GM12878 (cell line): ENCODE measurements at regions not wholly inside any gene's neighbourhood (a gene's known extent, or its start where the extent isn't known, plus 50 kb on each side); places are given as distances from the start of the nearest gene placed in this dataset.

ENCODE experiments used
- ATAC-seq: fragments of 200-7000 bp; cut with Tn5 transposase; 3 replicates; pipeline ENCODE4 v1.9.1; 2020; ENCODE audit warnings: mild to moderate bottlenecking, moderate library complexity
- BruUV-seq: library from RNA; stranded (reverse); fragments of 400-500 nt; replicated peaks from 2 replicates; lab custom pipeline; 2021; lab: Mats Ljungman, UMichigan
- CTCF ChIA-PET: fragments of 300-600 bp; sonication (Branson Sonifier 250); formaldehyde crosslinking; extraction: SDS; loops from one replicate; lab custom pipeline; 2021; ENCODE audit warnings: inconsistent platforms; lab: Yijun Ruan, JAX
- POLR2A ChIA-PET: fragments of 350-600 bp; formaldehyde crosslinking; extraction: SDS; loops from one replicate; lab custom pipeline; 2021; ENCODE audit warnings: inconsistent platforms; lab: Charles Lee
- RAD21 ChIA-PET: fragments of 300-600 bp; sonication (Branson Sonifier 250); formaldehyde crosslinking; loops from one replicate; lab custom pipeline; 2023; ENCODE audit warnings: antibody characterized with exemption; ENCODE audit not compliant: unreplicated experiment; lab: Charles Lee
- SMC1A ChIA-PET: fragments of 300-600 bp; sonication (Branson Sonifier 250); formaldehyde crosslinking; loops from one replicate; lab custom pipeline; 2023; ENCODE audit not compliant: unreplicated experiment, uncharacterized antibody; lab: Charles Lee
- DNase-seq: peaks from one replicate; pipeline ENCODE4 v3.0.0-alpha.2; 2011; ENCODE audit warnings: low read depth, low spot score
- FAIRE-seq: peaks from 3 replicates; lab custom pipeline; 2011; peaks lifted over from hg19 to GRCh38; lab: Jason Lieb, UNC
- H2AFZ ChIP-seq: 2 replicates; pipeline ENCODE4 v1.6.0; 2011; ENCODE audit warnings: low read depth, low read length, control low read depth; ENCODE audit not compliant: control insufficient read depth
- H3K27ac ChIP-seq: 2 replicates; pipeline ENCODE4 v1.5.1; 2011; ENCODE audit warnings: control low read depth; ENCODE audit not compliant: control insufficient read depth, insufficient read depth
- H3K27me3 ChIP-seq, 2 experiments: replicated peaks in 1 of 2; 2 replicates each; pipeline versions ENCODE4 v1.6.0 to v1.6.1; 2011; ENCODE audit warnings: low read length in 1 of 2; ENCODE audit not compliant: control insufficient read depth in 2 of 2, insufficient read depth in 2 of 2
- H3K36me3 ChIP-seq, 2 experiments: 2 replicates each; pipeline ENCODE4 v1.5.1; 2011; ENCODE audit warnings: low read length in 1 of 2; ENCODE audit not compliant: control insufficient read depth in 2 of 2, insufficient read depth in 2 of 2
- H3K4me1 ChIP-seq: 2 replicates; pipeline ENCODE4 v1.6.1; 2011; ENCODE audit warnings: mild to moderate bottlenecking, low read length, moderate library complexity, mixed read lengths; ENCODE audit not compliant: control insufficient read depth, insufficient read depth
- H3K4me2 ChIP-seq: 2 replicates; pipeline ENCODE4 v1.6.0; 2011; ENCODE audit warnings: control low read depth; ENCODE audit not compliant: control insufficient read depth, insufficient read depth
- H3K4me3 ChIP-seq: fragments of 200-600 bp; sonication (generic); 2 replicates; pipeline ENCODE4 v1.5.1; 2016
- H3K79me2 ChIP-seq: 2 replicates; pipeline ENCODE4 v1.6.0; 2011; ENCODE audit warnings: low read length; ENCODE audit not compliant: control insufficient read depth, insufficient read depth
- H3K9ac ChIP-seq: 2 replicates; pipeline ENCODE4 v1.8.0; 2011; ENCODE audit warnings: low read length, control low read depth, mixed read lengths; ENCODE audit not compliant: control insufficient read depth, insufficient read depth
- H3K9me3 ChIP-seq: replicated peaks from 3 replicates; pipeline ENCODE4 v1.5.1; 2011; ENCODE audit warnings: mild to moderate bottlenecking, low read length; ENCODE audit not compliant: control insufficient read depth, insufficient read depth
- H4K20me1 ChIP-seq: 2 replicates; pipeline ENCODE4 v1.6.0; 2011; ENCODE audit not compliant: control insufficient read depth, insufficient read depth
- CREM ChIP-seq: IDR thresholded peaks from 2 replicates; pipeline ENCODE4 v1.6.1; 2014; ENCODE audit warnings: antibody characterized with exemption, low read depth
- JUND ChIP-seq: IDR thresholded peaks from 2 replicates; pipeline ENCODE4 v1.6.1; 2012; ENCODE audit warnings: low read depth, mild to moderate bottlenecking, low read length, improper control_type of control experiment, moderate library complexity
- POLR2AphosphoS5 ChIP-seq: IDR thresholded peaks from 2 replicates; pipeline ENCODE4 v1.6.1; 2011; ENCODE audit warnings: mild to moderate bottlenecking, low read length, inconsistent platforms
- RAD51 ChIP-seq: fragments of 450-650 bp; IDR thresholded peaks from 2 replicates; pipeline ENCODE4 v1.6.1; 2016; ENCODE audit warnings: moderate library complexity, mild to moderate bottlenecking, inconsistent platforms
- SREBF2 ChIP-seq: IDR thresholded peaks from 2 replicates; pipeline ENCODE4 v1.6.1; 2012; ENCODE audit warnings: mild to moderate bottlenecking, low read length
- SRF ChIP-seq, 2 experiments: IDR thresholded peaks; 2 replicates each; pipeline ENCODE4 v1.6.1; 2011; ENCODE audit warnings: low read depth in 2 of 2, low read length in 2 of 2, mild to moderate bottlenecking in 1 of 2, moderate library complexity in 1 of 2
- TCF12 ChIP-seq: IDR thresholded peaks from 2 replicates; pipeline ENCODE4 v1.6.1; 2011; ENCODE audit warnings: low read depth, mild to moderate bottlenecking, low read length
- WRNIP1 ChIP-seq: IDR thresholded peaks from 2 replicates; pipeline ENCODE4 v1.6.1; 2011; ENCODE audit warnings: low read depth, low read length, improper control_type of control experiment, borderline replicate concordance
- ZNF24 ChIP-seq: fragments of 450-650 bp; IDR thresholded peaks from 2 replicates; pipeline ENCODE4 v1.6.1; 2017; ENCODE audit warnings: antibody characterized with exemption, mild to moderate bottlenecking
- ZNF384 ChIP-seq: IDR thresholded peaks from 2 replicates; pipeline ENCODE4 v1.6.1; 2012; ENCODE audit warnings: low read depth, mild to moderate bottlenecking, low read length, improper control_type of control experiment, borderline replicate concordance
- WGBS: methylation state at CpG from one replicate; pipeline ENCODE4 v1.1.6; 2016; ENCODE audit warnings: low lambda C conversion rate; ENCODE audit not compliant: insufficient replicate concordance, insufficient coverage; ENCODE audit errors: missing lambda C conversion rate; 5-methylcytosine and 5-hydroxymethylcytosine counted together
- in situ Hi-C: fragments of 300-500 bp; cut with MboI; formaldehyde crosslinking; loops from 9 replicates; pipeline ENCODE4 v1.14.3; 2018; ENCODE audit warnings: mixed read lengths
- intact Hi-C: fragments of 100-400 bp; cut with micrococcal nuclease; formaldehyde crosslinking; loops from one replicate; pipeline ENCODE4 v1.14.2; 2022; ENCODE audit not compliant: unreplicated experiment
- TF ChIP-seq, protein P1 (sequence below): fragments of 450-650 bp; IDR thresholded peaks from 2 replicates; pipeline ENCODE4 v1.6.1; 2016; ENCODE audit warnings: mild to moderate bottlenecking
- TF ChIP-seq, protein P2 (sequence below): IDR thresholded peaks from 2 replicates; pipeline ENCODE4 v1.6.1; 2011; ENCODE audit warnings: low read depth, low read length, improper control_type of control experiment, borderline replicate concordance
- TF ChIP-seq, protein P3 (sequence below): fragments of 450-650 bp; formaldehyde crosslinking; IDR thresholded peaks from 2 replicates; pipeline ENCODE4 v1.5.0; 2022; ENCODE audit warnings: mild to moderate bottlenecking, missing genetic modification characterization

DNA sequence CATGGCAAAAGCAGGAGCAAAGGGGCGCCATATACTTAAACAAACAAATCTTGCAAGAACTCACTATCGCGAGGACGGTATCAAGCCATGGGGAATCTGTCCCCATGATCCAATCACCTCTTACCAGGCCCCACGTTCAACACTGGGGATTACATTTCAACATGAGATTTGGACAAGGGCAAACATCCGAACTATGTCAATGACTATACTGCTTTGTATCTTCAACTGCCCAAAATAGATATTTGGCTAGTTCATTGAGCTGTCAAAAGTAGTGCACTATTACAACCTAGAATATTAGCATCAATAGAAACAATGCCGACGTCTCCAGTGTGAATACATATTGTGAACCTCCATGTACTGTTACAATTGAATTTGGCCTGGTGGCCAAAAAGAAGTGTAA lies 760.4 kb downstream of the MCTP2 start:
- FAIRE-seq, result no peak
- Histone ChIP-seq H3K9ac (no peak overlapping the region), H4K20me1 (no peaks in the 10 kb centered on the region), H3K4me2 (no peak overlapping the region), H2AFZ (no peak overlapping the region), H3K27me3 (no peaks in the 10 kb centered on the region), H3K9me3 (no peaks in the 10 kb centered on the region), H3K79me2 (no peaks in the 10 kb centered on the region), H3K27ac (no peak overlapping the region), H3K4me3 (no peak overlapping the region), H3K4me1 (no peaks in the 10 kb centered on the region), H3K36me3 (no peaks in the 10 kb centered on the region)
- in situ Hi-C loops (no loop called here), intact Hi-C loops (no loop called here)
- ChIA-PET CTCF (interaction anchor here (0.7 kb wide), 1 partner anchor 9 kb away, joined by 3 read pairs; no protein-coding TSS in a partner anchor), RAD21 (no interaction called here), SMC1A (no interaction called here), POLR2A (no interaction called here)
- WGBS, result 60% methylated on average over 8 of the region's 8 CpGs
- BruUV-seq, result no TSS peak
- no peak for DNase-seq
- TF ChIP-seq TCF12 (no peak), ZNF384 (no peak), SRF (IDR thresholded peaks at IDR 0.05; ENCODE audit: low read depth in 2 of 2, low read length in 2 of 2) (no peak), RAD51 (no peak), CREM (no peak), WRNIP1 (no peak), POLR2AphosphoS5 (no peak), ZNF24 (no peak), SREBF2 (no peak), JUND (no peak)
- TF ChIP-seq, protein P1, sequence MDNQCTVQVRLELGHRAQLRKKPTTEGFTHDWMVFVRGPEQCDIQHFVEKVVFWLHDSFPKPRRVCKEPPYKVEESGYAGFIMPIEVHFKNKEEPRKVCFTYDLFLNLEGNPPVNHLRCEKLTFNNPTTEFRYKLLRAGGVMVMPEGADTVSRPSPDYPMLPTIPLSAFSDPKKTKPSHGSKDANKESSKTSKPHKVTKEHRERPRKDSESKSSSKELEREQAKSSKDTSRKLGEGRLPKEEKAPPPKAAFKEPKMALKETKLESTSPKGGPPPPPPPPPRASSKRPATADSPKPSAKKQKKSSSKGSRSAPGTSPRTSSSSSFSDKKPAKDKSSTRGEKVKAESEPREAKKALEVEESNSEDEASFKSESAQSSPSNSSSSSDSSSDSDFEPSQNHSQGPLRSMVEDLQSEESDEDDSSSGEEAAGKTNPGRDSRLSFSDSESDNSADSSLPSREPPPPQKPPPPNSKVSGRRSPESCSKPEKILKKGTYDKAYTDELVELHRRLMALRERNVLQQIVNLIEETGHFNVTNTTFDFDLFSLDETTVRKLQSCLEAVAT, result no peak
- TF ChIP-seq, protein P2, sequence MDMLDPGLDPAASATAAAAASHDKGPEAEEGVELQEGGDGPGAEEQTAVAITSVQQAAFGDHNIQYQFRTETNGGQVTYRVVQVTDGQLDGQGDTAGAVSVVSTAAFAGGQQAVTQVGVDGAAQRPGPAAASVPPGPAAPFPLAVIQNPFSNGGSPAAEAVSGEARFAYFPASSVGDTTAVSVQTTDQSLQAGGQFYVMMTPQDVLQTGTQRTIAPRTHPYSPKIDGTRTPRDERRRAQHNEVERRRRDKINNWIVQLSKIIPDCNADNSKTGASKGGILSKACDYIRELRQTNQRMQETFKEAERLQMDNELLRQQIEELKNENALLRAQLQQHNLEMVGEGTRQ, result no peak
- TF ChIP-seq, protein P3, sequence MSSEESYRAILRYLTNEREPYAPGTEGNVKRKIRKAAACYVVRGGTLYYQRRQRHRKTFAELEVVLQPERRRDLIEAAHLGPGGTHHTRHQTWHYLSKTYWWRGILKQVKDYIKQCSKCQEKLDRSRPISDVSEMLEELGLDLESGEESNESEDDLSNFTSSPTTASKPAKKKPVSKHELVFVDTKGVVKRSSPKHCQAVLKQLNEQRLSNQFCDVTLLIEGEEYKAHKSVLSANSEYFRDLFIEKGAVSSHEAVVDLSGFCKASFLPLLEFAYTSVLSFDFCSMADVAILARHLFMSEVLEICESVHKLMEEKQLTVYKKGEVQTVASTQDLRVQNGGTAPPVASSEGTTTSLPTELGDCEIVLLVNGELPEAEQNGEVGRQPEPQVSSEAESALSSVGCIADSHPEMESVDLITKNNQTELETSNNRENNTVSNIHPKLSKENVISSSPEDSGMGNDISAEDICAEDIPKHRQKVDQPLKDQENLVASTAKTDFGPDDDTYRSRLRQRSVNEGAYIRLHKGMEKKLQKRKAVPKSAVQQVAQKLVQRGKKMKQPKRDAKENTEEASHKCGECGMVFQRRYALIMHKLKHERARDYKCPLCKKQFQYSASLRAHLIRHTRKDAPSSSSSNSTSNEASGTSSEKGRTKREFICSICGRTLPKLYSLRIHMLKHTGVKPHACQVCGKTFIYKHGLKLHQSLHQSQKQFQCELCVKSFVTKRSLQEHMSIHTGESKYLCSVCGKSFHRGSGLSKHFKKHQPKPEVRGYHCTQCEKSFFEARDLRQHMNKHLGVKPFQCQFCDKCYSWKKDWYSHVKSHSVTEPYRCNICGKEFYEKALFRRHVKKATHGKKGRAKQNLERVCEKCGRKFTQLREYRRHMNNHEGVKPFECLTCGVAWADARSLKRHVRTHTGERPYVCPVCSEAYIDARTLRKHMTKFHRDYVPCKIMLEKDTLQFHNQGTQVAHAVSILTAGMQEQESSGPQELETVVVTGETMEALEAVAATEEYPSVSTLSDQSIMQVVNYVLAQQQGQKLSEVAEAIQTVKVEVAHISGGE (CRISPR knock-in tag), result no peak
- ATAC-seq, result no peak
